ENCODE measurements at regions not wholly inside any gene's neighbourhood (a gene's known extent, or its start where the extent isn't known, plus 50 kb on each side); places are given as distances from the start of the nearest gene placed in this dataset.

DNA sequence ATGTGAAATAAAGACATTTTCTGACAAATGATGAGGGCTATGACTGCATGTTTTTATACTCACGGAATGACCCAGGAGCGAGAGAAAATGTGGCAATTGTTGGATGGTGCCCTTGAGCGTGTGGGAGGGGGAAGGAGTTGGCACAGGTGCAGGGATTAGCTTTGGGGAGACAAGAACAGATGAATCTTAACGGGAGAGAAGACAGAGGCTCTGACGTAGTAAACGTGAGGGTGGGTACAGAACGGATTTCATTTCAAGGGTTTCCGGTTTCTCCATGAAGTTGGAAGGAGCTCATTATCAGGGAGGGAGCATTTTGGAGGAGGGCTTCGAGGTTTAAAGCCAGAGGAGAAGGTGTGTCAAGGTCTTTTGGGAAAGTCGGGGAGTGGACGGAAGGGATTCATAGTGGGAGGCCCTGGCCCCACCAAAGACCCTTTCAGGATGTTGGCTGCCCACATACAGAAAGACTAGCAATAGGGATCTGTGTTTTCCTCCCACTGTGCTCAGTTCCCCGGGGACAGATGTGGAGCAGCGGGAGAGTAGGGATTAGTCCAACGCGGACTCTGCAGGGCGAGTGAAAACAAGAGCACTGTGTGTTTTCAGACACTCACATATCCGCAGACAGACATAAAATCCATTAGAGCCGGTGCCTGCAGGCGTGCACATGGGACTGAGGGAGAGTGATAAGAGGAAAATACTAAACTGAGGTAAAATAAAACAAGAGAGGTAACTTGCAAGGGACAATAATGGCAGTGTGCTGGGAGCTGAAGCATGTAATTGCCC lies 584.1 kb downstream of the AJAP1 start:
- DNase-seq (ENCODE audit: low spot score in 2 of 2) = no peak
- no peak overlapping the region for H3K4me3 Mint-ChIP-seq
- H3K9me3 Mint-ChIP-seq = peaks cover 11% of the 10 kb centered on the region
- no peak for ATAC-seq (replicated peaks; ENCODE audit: extremely low read depth, poor library complexity, severe bottlenecking)
- H3K27me3 Mint-ChIP-seq = peaks cover 14% of the 10 kb centered on the region
- no peaks in the 10 kb centered on the region for H3K36me3 Mint-ChIP-seq (ENCODE audit: insufficient read depth)
- no peak overlapping the region for H3K27ac Mint-ChIP-seq (ENCODE audit: low read depth)
- no peaks in the 10 kb centered on the region for H3K4me1 Mint-ChIP-seq

DNA sequence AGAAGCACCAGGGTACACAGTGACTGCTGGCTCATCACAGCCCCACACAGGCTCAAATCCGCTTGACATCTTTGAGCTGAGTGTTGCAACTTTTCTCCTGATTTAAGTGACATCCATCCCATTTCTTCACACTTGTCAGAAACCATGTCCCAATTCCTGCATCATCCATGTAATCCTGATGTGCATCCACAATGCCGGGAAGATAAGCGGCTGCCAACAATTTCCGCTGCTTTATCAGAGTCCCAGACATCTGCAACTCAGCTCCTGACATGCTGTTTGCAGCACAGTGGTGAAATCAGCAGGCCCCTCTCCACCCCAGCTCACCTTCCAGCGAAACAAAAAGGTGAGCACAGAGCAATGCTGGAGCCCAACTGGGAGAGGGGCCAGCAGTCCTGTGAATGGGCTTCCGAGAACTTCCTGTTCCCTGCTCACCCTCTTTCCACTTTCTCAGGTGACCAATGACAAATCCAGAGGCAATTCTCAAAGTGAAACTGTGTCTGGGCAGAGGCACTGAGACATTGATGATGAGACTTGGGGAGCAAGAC lies 581.0 kb downstream of the AJAP1 start:
- H3K36me3 Mint-ChIP-seq (ENCODE audit: insufficient read depth) = no peaks in the 10 kb centered on the region
- peaks cover 21% of the 10 kb centered on the region for H3K9me3 Mint-ChIP-seq
- DNase-seq (ENCODE audit: low spot score in 2 of 2) = no peak
- H3K27me3 Mint-ChIP-seq = peaks cover 28% of the 10 kb centered on the region
- H3K4me1 Mint-ChIP-seq = no peaks in the 10 kb centered on the region
- no peak overlapping the region for H3K27ac Mint-ChIP-seq (ENCODE audit: low read depth)
- ATAC-seq (replicated peaks; ENCODE audit: extremely low read depth, poor library complexity, severe bottlenecking) = no peak
- no peak overlapping the region for H3K4me3 Mint-ChIP-seq

DNA sequence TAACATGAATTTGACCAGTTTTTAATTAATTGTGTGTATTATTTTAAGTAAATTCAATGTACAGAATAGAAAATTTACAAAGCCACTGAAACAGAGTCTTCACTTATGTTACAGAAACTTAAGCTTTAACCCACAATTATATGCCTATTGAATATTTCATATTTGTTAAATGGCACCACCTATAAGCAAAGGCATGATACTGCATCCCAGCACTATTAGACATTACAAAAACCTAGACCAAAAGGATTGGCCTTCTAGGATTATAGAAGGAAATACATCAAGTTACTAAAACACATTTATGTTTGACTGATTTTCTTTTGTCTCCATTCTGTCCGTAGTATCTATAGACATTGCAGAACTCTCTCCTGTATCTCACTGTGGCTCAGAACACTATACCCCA lies 578.1 kb downstream of the AJAP1 start:
- H3K4me3 Mint-ChIP-seq = no peak overlapping the region
- H3K27me3 Mint-ChIP-seq = peaks cover 54% of the 10 kb centered on the region
- no peaks in the 10 kb centered on the region for H3K36me3 Mint-ChIP-seq (ENCODE audit: insufficient read depth)
- H3K4me1 Mint-ChIP-seq = no peaks in the 10 kb centered on the region
- no peak for ATAC-seq (replicated peaks; ENCODE audit: extremely low read depth, poor library complexity, severe bottlenecking)
- no peak for DNase-seq (ENCODE audit: low spot score in 2 of 2)
- H3K27ac Mint-ChIP-seq (ENCODE audit: low read depth) = no peak overlapping the region
- peaks cover 21% of the 10 kb centered on the region for H3K9me3 Mint-ChIP-seq

DNA sequence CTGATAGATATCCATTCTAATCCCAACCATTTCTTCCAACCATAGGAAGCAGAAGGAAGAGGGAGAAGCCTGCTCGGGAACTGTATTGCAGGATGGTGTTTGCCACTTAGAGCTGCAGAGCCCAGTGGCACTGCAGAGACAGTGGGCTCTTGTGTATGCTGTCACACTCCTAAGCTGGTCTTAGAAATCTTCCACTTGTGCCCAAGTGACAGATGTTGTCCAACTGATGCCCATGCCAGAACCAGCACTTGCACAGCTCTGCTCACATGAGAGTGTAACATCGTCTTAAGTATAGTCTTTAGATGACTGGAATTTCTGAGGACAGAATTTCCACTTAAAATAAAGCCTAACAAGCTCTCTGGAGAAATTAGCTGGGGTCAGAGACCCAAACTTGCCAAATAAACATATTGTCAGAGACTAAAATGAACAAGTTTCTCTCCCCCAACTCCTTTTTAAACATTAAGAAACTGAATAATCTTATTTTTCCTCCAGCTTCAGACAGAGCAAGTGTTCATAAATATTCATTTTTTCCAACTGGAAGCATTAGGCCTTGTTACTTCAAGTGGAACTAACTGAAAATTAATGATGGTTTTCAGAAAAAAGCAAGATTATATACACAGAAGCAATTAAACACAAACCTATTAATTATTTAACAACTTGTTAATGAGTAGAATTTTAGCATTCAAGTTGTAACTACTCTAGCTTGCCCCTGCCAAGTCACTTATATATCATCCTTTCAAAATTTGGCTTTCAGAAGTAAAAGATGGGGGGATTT lies 577.3 kb downstream of the AJAP1 start:
- no peak for DNase-seq (ENCODE audit: low spot score in 2 of 2)
- Mint-ChIP-seq H3K4me3 (no peak overlapping the region), H3K27ac (ENCODE audit: low read depth) (no peak overlapping the region), H3K9me3 (peaks cover 21% of the 10 kb centered on the region), H3K27me3 (peaks cover 56% of the 10 kb centered on the region), H3K4me1 (no peaks in the 10 kb centered on the region), H3K36me3 (ENCODE audit: insufficient read depth) (no peaks in the 10 kb centered on the region)
- ATAC-seq (replicated peaks; ENCODE audit: extremely low read depth, poor library complexity, severe bottlenecking) = no peak

DNA sequence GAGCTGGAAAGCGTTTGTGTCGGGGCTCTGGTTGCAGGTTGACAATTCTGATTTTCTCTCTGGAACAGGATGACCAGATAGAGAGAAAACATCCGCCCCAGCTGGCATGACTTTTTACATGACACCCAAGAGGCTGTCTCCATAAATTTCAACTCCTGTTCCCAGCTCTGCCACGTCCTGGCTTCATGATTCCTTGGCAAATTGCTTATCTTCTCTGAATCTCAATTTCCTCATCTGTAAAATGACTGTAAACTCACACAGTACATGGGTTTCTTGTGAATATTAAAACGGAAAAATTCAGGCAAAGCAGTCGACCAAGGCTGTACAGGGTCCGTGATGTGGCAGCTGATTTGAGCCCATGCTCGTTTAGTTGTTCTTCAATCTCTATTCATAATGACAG lies 572.7 kb downstream of the AJAP1 start:
- ATAC-seq (replicated peaks; ENCODE audit: extremely low read depth, poor library complexity, severe bottlenecking) = no peak
- Mint-ChIP-seq H3K36me3 (ENCODE audit: insufficient read depth) (peaks cover 1% of the 10 kb centered on the region), H3K27me3 (peaks cover 60% of the 10 kb centered on the region), H3K27ac (ENCODE audit: low read depth) (no peak overlapping the region), H3K9me3 (no peaks in the 10 kb centered on the region), H3K4me3 (no peak overlapping the region), H3K4me1 (no peaks in the 10 kb centered on the region)
- no peak for DNase-seq (ENCODE audit: low spot score in 2 of 2)

DNA sequence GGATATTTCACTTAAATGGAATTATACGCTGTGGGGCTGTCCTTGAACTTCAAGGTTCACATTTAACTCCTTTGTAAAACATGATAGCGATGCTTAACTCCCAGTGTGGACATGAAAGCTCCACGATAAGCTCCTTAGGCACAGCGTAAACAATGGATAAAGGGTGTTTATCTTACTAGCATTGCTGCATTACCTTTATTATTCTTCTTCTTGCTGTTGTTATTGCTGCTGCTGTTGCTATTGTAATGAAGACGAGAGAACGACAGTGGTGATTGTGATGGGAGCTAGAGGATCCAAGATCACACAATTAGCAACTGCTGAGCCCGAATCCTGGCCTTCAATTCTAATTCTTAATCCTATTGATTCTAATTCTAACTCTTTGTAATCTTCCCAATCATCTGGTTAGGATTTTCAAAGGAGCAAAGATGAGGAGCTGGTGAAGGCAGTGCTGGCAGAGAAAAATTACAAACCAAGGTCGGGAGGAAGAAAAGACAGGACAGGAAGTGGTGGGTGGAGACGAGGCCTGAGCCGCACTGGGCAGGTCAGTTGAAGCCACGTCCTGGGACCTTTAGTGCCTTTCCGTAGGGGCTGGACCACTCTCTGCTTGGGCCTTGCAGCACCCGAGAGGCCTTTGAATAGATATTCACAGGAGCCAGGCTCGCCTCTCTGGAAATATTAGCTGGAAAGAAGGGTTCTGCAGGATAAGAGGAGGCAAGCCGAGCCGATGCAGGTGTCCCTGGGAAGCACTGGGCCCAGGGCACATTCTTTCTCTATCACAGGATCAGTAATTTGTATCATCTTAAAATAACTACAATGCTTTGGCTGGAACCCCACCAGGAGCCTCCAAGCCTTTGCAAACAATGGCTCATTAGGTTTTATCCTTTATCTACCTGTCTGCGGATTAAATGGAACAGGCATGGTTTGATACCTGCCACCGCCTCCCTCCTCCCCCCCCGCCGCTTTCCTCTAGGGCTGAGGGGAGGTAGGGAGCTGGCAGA lies 571.6 kb downstream of the AJAP1 start:
- Mint-ChIP-seq H3K4me1 (no peaks in the 10 kb centered on the region), H3K36me3 (ENCODE audit: insufficient read depth) (peaks cover 1% of the 10 kb centered on the region), H3K9me3 (no peaks in the 10 kb centered on the region), H3K27me3 (peaks cover 69% of the 10 kb centered on the region), H3K4me3 (no peak overlapping the region), H3K27ac (ENCODE audit: low read depth) (no peak overlapping the region)
- DNase-seq (ENCODE audit: low spot score in 2 of 2) (no peak), ATAC-seq (replicated peaks; ENCODE audit: extremely low read depth, poor library complexity, severe bottlenecking) (no peak)

DNA sequence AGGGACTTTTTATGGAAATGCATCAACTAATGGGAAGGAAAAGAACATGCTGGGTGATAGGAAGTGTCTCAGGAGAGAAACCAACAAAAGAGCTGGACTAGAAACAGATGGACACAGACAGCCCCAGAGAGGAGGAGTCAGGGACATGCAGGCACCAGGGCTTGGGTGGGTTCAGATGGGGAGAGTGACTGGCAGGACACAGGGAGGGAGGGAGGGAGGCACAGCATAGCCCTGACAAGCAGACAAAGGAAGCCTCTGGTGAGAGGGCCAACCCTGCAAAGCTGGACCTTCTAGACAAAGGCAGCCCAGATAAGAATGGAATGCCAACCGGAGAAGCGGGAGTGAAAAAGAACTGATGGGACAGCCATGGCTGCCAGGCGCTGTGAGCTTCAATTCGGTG lies 568.8 kb downstream of the AJAP1 start:
- H3K9me3 Mint-ChIP-seq = no peaks in the 10 kb centered on the region
- DNase-seq (ENCODE audit: low spot score in 2 of 2) (no peak), ATAC-seq (replicated peaks; ENCODE audit: extremely low read depth, poor library complexity, severe bottlenecking) (no peak)
- H3K27ac Mint-ChIP-seq (ENCODE audit: low read depth) = no peak overlapping the region
- H3K36me3 Mint-ChIP-seq (ENCODE audit: insufficient read depth) = peaks cover 1% of the 10 kb centered on the region
- peaks cover 70% of the 10 kb centered on the region for H3K27me3 Mint-ChIP-seq
- no peak overlapping the region for H3K4me3 Mint-ChIP-seq
- no peaks in the 10 kb centered on the region for H3K4me1 Mint-ChIP-seq

DNA sequence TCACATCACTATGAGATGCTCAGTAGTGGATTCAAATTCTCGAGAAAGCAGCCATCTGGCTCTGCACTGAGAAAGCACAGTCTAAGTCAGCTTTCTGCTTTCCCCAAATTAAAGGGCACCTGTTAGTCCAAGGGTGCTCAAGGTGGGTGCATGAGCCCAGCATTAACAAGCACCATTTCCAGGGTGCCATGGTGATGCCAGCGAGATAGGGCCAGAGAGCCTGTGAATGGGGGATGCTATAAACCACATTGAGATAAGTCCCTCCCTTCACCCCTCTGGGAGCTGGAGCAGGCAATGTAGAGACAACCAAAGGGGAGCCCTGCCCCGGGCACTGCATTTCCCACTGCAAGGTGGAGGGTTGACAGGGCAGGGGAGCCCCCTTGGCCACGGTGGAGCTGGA lies 568.2 kb downstream of the AJAP1 start:
- H3K36me3 Mint-ChIP-seq (ENCODE audit: insufficient read depth) = peaks cover 1% of the 10 kb centered on the region
- H3K27ac Mint-ChIP-seq (ENCODE audit: low read depth) = no peak overlapping the region
- ATAC-seq (replicated peaks; ENCODE audit: extremely low read depth, poor library complexity, severe bottlenecking) (no peak), DNase-seq (ENCODE audit: low spot score in 2 of 2) (no peak)
- no peaks in the 10 kb centered on the region for H3K9me3 Mint-ChIP-seq
- no peak overlapping the region for H3K4me3 Mint-ChIP-seq
- no peaks in the 10 kb centered on the region for H3K4me1 Mint-ChIP-seq
- peaks cover 70% of the 10 kb centered on the region for H3K27me3 Mint-ChIP-seq

DNA sequence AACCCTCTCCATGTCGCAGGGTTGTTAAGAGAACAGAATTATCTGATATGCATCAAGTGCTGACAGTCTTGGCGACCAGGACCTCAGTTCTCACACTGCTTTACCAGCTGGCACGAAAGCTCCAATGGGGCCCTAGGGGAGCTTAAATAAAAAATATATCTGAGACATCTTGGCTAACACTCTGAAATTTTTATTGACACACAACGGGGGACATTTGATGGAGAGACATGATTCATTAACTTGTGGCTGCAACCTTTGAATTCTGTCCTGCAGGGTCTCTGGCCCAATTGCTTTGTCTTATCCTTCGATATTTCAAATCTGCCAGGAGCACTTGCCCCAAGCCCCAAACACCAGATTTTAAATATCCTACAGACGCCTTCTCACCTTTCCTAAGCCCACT lies 567.0 kb downstream of the AJAP1 start:
- DNase-seq (ENCODE audit: low spot score in 2 of 2) (no peak), ATAC-seq (replicated peaks; ENCODE audit: extremely low read depth, poor library complexity, severe bottlenecking) (no peak)
- Mint-ChIP-seq H3K9me3 (no peaks in the 10 kb centered on the region), H3K27ac (ENCODE audit: low read depth) (no peak overlapping the region), H3K27me3 (peaks cover 75% of the 10 kb centered on the region), H3K4me3 (no peak overlapping the region), H3K4me1 (no peaks in the 10 kb centered on the region), H3K36me3 (ENCODE audit: insufficient read depth) (peaks cover 1% of the 10 kb centered on the region)

DNA sequence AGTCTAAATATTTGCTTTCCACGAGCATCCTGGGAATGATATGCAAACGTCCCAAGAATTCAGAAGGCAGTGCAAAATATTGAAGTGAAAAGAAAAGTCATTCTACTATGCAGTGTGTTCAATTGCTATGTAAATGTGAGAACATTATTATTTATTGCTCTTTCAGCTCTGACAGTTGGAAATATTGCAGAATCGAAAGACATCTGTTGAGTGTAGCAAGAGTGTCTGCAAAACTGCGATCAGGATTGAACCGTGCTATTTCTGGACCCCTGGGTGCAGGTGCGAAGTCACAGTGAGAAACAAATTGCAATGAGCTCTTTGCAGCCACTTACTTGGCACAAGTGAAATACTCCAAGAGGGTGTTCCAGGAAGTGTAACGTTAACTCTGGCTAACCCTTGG lies 566.4 kb downstream of the AJAP1 start:
- peaks cover 1% of the 10 kb centered on the region for H3K36me3 Mint-ChIP-seq (ENCODE audit: insufficient read depth)
- no peak for DNase-seq (ENCODE audit: low spot score in 2 of 2)
- no peak overlapping the region for H3K27ac Mint-ChIP-seq (ENCODE audit: low read depth)
- H3K4me1 Mint-ChIP-seq = no peaks in the 10 kb centered on the region
- no peak overlapping the region for H3K4me3 Mint-ChIP-seq
- H3K27me3 Mint-ChIP-seq = peaks cover 70% of the 10 kb centered on the region
- no peak for ATAC-seq (replicated peaks; ENCODE audit: extremely low read depth, poor library complexity, severe bottlenecking)
- no peaks in the 10 kb centered on the region for H3K9me3 Mint-ChIP-seq

DNA sequence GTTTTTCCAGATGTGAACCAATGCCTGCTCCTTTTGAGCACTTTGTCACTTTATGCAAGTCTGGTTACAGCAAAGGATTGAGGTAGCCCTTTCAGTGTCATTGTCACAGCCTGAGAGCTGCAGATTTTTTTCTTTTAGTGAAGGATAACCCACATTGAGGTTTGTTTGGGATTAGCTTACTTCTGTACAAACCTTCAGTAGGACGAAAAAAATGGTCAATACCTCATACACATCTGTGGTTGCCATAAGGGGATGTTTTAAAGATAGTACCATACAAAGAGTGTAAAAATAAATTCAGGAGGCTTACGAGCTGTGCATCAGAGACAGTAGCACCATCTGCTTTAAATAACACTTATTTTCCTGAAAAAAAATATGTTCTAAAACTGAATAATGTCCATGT lies 566.0 kb downstream of the AJAP1 start:
- Mint-ChIP-seq H3K4me1 (no peaks in the 10 kb centered on the region), H3K4me3 (no peak overlapping the region), H3K27me3 (peaks cover 66% of the 10 kb centered on the region), H3K36me3 (ENCODE audit: insufficient read depth) (no peaks in the 10 kb centered on the region), H3K27ac (ENCODE audit: low read depth) (no peak overlapping the region), H3K9me3 (no peaks in the 10 kb centered on the region)
- ATAC-seq (replicated peaks; ENCODE audit: extremely low read depth, poor library complexity, severe bottlenecking) (no peak), DNase-seq (ENCODE audit: low spot score in 2 of 2) (no peak)

DNA sequence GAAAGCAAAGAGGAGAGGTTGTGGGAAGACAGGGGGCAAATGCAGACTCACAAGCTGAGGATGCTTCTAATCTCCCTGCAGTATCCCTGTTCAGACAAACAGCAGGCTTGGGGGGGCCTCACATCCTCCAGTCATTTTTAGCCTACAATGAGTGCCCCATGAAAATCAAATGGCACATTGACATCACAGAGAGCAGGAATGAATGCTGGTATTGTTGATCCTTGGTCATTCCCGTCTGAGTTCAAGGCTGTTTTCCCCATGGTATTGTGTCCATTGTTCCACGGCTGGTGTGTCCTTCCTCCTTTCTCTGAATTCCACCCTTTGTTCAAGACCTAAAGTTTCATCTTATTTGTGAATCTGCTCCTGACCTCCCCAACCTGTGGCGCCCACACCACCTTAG lies 545.6 kb downstream of the AJAP1 start:
- Mint-ChIP-seq H3K36me3 (ENCODE audit: insufficient read depth) (no peaks in the 10 kb centered on the region), H3K9me3 (no peaks in the 10 kb centered on the region), H3K4me1 (no peaks in the 10 kb centered on the region), H3K27ac (ENCODE audit: low read depth) (no peak overlapping the region), H3K27me3 (peaks cover 32% of the 10 kb centered on the region), H3K4me3 (no peak overlapping the region)
- no peak for ATAC-seq (replicated peaks; ENCODE audit: extremely low read depth, poor library complexity, severe bottlenecking)
- DNase-seq (ENCODE audit: low spot score in 2 of 2) = no peak
